ENCODE measurements at regions not wholly inside any gene's neighbourhood (a gene's known extent, or its start where the extent isn't known, plus 50 kb on each side); places are given as distances from the start of the nearest gene placed in this dataset.
"Not testable (repeated sequence)": the region's sequence is repeated elsewhere in the genome, so short reads cannot be mapped to it uniquely, and the experiment has no call there.

DNA sequence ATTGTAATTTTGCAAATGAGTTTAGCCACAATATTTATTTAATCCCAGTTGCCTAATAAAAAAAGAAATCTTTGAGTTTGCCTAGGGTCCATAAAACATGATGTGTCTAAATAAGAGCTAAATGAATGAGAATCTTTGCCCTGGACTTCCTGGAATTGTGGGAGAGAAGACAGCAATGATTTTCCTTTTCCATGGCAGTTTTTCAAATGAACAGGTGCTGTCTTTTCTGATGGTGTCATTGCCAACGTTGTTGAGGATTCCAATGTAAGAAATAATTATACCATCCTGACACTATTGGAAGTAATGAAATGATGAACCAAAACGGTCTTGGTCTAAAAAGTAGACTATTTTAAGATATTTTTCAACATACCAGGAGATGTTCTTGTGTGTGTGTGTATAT lies 984.7 kb upstream of the CELF2 start:
- no peak for DNase-seq

- no peak for DNase-seq
Observed at GRCh38 chr10:10038348-10038747, 979.3 kb upstream of the CELF2 start.

DNA sequence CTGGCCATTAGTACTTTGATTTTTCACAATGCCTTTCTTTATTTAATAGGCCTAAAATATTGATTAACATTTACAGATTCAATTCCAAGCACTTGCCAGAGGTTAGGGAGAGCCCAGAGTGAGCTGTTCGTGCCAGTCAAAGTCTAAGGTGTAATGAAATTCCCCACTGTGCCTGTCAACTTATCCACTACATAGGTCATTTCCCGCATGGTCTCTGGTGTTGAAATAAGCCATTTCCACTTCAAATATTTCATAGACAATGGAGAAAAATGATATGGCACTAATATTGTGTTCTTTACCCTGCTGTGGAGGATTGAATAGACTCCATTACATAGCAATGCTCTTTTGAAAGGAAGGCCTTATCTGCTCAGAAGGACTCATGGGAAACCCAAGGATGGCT lies 978.1 kb upstream of the CELF2 start:
- DNase-seq = no peak

DNA sequence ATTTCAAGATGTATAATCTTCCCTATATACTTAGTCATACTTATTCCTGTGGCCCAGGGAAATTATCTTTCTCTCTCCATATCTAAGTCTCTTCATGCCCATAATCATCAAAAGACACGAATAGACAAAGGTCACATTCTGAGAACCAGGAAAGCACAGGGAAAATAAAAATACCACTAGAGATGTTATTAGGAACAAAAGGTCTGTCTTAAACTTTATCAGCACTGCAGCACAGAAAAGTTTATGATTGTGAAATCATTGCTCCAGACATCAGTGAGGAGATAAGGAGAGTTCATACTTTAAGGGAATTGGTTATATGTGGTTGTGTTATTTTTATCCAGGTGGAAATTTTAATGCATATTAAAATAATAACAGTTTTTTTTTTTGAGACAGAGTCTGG lies 974.6 kb upstream of the CELF2 start:
- DNase-seq = no peak

GRCh38 chr10:10044922-10045764 lies 972.5 kb upstream of the CELF2 start:
- no peak for DNase-seq

DNA sequence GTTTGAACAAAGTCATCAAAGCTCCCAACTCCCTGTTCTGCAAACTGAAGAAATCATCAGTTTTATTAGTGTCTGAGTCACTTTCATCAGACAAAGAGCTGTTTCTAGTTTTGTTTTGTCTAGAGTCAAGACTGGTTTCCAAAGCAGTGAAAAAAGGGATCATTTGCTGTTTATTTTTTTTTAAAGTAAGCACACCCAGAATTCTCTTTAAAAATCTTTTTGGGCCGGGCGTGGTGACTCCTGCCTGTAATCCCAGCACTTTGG lies 972.0 kb upstream of the CELF2 start:
- DNase-seq = no peak

DNA sequence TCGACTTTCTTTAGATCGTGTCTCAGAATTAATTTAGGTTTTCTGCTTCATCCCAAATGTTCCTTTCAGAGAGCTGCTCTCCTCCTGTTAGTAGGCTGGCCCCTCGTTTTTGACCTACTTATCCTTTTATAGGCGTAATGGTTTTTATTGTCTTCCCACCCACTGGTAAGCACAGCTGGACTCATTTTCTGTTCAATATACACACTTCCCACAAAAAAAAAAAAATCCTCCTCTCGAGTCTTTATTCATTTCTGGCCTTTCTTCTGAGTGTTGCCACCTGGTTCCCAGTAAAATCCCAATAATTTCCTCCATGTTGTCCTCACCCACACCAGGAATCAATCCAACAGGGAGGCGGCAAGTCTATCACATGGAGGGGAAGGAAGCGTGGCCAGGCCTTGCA lies 970.2 kb upstream of the CELF2 start:
- no peak for DNase-seq

GRCh38 chr10:10053051-10053450 lies 964.6 kb upstream of the CELF2 start:
- no peak for DNase-seq

- no peak for DNase-seq
Observed at GRCh38 chr10:10054466-10054865, 963.2 kb upstream of the CELF2 start.

- DNase-seq = no peak
Observed at GRCh38 chr10:10055656-10056442, 961.8 kb upstream of the CELF2 start.

GRCh38 chr10:10056961-10057360 lies 960.7 kb upstream of the CELF2 start:
- no peak for DNase-seq

DNA sequence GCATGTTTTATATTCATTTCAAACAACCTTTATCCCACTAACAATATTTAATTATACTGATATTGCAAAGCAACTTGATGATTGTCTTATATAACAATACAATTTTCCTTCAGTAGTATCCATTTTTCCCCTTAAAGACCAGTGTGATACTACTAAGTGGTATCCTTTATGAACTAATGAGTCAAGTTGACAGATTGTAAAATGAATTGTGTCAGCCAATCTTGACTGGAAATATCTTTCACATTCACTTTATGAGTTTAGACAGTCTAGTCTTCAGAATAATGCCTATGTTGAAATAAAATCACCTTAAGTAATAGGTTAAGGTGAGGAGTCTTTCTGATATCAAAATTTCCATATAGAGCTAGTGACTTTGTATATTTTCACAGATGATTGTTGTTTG lies 950.0 kb upstream of the CELF2 start:
- DNase-seq = no peak

DNA sequence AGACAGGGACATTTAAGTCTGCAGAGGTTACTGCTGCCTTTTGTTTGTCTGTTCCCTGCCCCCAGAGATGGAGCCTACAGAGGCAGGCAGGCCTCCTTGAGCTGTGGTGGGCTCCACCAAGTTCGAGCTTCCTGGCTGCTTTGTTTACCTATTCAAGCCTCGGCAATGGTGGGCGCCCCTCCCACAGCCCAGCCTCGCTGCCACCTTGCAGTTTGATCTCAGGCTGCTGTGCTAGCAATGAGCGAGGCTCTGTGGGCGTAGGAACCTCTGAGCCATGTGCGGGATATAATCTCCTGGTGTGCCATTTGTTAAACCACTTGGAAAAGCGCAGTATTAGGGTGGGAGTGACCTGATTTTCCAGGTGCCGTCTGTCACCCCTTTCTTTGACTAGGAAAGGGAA lies 942.8 kb upstream of the CELF2 start:
- DNase-seq = not testable (repeated sequence)

- DNase-seq = no peak
Observed at GRCh38 chr10:10078446-10078845, 939.2 kb upstream of the CELF2 start.

DNA sequence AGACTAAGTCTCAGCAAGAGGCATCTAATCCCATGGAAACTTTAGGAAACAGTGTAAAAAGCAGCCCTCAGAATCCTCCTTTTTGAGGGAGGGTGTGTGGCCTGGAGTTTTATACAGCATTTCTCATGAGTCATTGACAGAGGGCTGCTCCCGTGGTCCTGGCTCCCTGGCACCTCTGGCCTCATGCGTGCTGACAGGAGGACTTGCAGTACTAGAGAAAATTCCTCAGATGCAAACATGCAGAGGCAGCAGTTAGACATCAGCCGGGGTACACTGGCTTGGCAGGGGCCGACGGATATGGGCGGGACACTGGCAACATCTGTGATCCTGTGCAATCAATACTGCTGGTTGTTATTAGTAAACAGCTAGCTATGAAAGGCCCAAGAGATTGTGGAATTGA lies 925.1 kb upstream of the CELF2 start:
- DNase-seq = no peak

- DNase-seq = no peak
Observed at GRCh38 chr10:10093021-10093420, 924.7 kb upstream of the CELF2 start.

- no peak for DNase-seq
Observed at GRCh38 chr10:10094691-10095090, 923.0 kb upstream of the CELF2 start.

- no peak for DNase-seq
Observed at GRCh38 chr10:10096296-10096695, 921.4 kb upstream of the CELF2 start.

- DNase-seq = no peak
Observed at GRCh38 chr10:10096898-10097297, 920.8 kb upstream of the CELF2 start.

DNA sequence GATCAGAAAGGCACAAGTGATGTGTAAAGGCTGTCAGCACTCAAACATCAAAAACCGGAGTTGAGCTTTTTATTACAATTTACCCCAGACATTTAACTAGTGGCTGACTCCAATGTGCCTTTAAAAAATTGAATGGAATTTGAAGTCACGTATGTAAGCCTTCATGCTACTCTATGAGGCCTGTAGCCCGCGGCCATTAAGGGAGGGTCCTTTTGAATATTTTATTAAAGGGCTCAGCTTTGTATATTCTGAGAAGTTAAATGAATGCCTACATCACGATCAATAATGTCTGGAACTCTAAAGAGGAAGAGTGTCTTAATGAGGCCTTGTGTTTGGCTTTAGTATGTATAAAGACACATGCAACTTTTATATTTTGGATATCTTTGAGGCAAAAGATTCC lies 916.6 kb upstream of the CELF2 start:
- no peak for DNase-seq

GRCh38 chr10:10110844-10111490 lies 906.7 kb upstream of the CELF2 start:
- no peak for DNase-seq

GRCh38 chr10:10118131-10118530 lies 899.5 kb upstream of the CELF2 start:
- no peak for DNase-seq

DNA sequence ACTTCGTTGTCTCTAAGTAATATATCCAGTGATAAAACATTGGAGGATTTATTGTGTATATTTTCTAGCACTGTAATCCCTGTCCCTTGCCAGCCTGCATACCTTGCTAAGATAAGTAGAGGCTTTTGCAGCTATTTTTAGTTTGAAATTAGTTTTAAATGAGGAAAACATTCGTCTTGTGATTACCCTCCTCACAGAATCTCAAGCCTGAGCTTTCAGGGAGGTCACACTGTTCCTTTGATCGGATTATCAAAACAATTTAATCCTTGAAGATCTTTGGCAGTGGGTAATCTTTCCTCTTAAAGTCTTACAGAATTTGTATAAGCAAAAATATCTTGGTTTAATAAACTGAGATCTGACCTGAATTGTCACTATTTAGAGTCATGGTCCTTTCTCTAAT lies 897.0 kb upstream of the CELF2 start:
- no peak for DNase-seq

- DNase-seq = no peak
Observed at GRCh38 chr10:10125676-10126075, 892.0 kb upstream of the CELF2 start.

All from hematopoietic multipotent progenitor cell treated with erythropoietin and hydrocortisone succinate and interleukin-3 and kit ligand, for 8 days (in vitro differentiated cells).